ENCODE measurements at regions not wholly inside any gene's neighbourhood (a gene's known extent, or its start where the extent isn't known, plus 50 kb on each side); places are given as distances from the start of the nearest gene placed in this dataset.
"Not testable (repeated sequence)": the region's sequence is repeated elsewhere in the genome, so short reads cannot be mapped to it uniquely, and the experiment has no call there.

- FAIRE-seq; DNase-seq (ENCODE audit: insufficient read length): not testable (repeated sequence)
Observed at GRCh38 chr1:83457281-83457680, 541.7 kb downstream of the TTLL7 start.

- FAIRE-seq; DNase-seq (ENCODE audit: insufficient read length): not testable (repeated sequence)
Observed at GRCh38 chr1:83455753-83456152, 543.2 kb downstream of the TTLL7 start.

GRCh38 chr1:83445873-83446272 is 553.1 kb downstream of the TTLL7 start:
- FAIRE-seq, result not testable (repeated sequence)

GRCh38 chr1:83442412-83442811 is 556.5 kb downstream of the TTLL7 start:
- peak; percentile 5 for FAIRE-seq

More at GRCh38 chr1:83445873-83446272, 553.1 kb downstream of the TTLL7 start:
- DNase-seq (ENCODE audit: insufficient read length), result not testable (repeated sequence)

DNA sequence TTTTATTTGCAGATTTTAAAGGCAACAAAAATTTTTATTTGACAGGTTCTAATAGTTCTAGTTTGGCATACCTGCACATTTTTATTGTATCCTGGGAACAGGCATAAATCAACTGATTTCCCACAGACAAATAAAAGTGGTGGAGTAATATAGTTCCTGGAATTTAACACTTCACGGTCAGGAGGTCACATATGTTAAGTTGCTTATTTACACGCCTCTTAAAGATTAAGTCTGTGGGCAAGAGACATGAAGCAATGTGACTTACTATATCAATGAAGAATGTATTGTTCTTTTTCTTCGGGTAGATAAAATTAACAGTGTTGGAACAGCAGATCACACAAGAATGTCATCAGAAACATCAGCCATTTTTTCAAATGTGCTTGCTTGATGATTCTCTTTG is 558.3 kb downstream of the TTLL7 start:
- FAIRE-seq; DNase-seq (ENCODE audit: insufficient read length): not testable (repeated sequence)

More at GRCh38 chr1:83442412-83442811, 556.5 kb downstream of the TTLL7 start:
- DNase-seq (ENCODE audit: insufficient read length), result not testable (repeated sequence)

DNA sequence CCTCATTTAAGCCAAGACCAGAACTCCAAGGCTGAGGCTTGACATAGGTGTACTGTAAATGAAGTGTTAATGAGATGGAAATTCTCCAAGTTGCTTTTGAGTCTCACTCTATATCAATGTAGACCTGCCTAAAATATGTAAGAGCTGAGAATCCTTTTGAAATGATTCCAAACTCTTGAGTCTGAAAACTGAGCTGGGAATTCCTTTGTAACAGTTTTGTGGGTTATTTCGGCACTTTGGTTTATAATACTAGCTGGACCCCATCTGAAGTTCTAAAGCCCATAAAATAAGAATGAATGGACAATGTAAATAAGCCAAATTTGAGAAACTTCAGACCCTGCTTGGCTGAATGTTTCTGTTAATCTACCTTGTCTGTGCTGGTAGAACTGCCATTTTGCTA is 558.9 kb downstream of the TTLL7 start:
- FAIRE-seq; DNase-seq (ENCODE audit: insufficient read length): not testable (repeated sequence)

- FAIRE-seq; DNase-seq (ENCODE audit: insufficient read length): not testable (repeated sequence)
Observed at GRCh38 chr1:83438316-83438715, 560.6 kb downstream of the TTLL7 start.

- FAIRE-seq; DNase-seq (ENCODE audit: insufficient read length): not testable (repeated sequence)
Observed at GRCh38 chr1:83435336-83435735, 563.6 kb downstream of the TTLL7 start.

DNA sequence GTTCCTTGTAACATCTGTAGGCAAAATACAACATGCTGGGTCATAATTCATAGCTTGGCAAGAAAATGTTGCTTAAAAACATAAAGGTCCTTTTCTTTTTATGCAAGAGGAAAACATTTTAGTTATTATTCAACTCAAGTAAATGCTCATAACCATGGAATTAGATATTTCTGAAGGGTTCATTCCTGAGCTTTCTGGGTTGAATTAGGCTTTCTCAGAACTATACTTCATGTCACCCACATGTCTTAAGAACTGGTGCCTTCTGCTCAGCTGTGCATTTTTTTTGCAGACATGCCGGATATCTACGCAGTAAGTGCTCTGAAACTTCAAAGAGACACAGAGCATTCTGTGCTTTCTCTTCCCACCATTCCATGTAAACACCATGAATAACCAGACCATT is 571.4 kb downstream of the TTLL7 start:
- peak; percentile 46 for FAIRE-seq
- not testable (repeated sequence) for DNase-seq (ENCODE audit: insufficient read length)

DNA sequence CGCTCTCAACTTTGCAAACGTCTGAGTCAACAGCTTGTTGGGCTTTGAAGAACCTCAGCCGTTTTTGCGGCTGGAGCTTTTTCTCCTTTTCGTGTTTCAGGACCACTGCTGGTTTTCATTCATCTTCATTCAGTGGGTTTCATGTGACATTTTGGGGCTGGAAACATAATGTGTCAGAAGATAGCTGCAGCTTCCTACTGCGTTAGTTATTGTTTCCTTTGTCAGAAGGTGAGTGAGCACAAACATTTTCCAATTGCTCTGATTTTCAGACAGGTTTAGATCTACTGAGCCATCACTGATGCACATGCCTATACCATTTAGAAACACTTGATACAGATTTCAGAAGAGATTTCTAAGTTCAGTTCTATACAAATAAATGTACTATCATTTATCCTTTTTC is 575.5 kb downstream of the TTLL7 start:
- DNase-seq (ENCODE audit: insufficient read length), result not testable (repeated sequence)
- peak; percentile 89 for FAIRE-seq

GRCh38 chr1:83418558-83418957 is 580.4 kb downstream of the TTLL7 start:
- no peak for TF ChIP-seq POLR2AphosphoS5 (IDR thresholded peaks at IDR 0.05; ENCODE audit: low read depth, low read length)
- TF ChIP-seq POLR2A (IDR thresholded peaks at IDR 0.05; ENCODE audit: low read depth, low read length), result no peak
- TF ChIP-seq TAF1 (IDR thresholded peaks at IDR 0.05; ENCODE audit: borderline replicate concordance, low read depth, low read length), result no peak
- DNase-seq (ENCODE audit: insufficient read length), result no peak
- FAIRE-seq, result no peak

- not testable (repeated sequence) for FAIRE-seq
Observed at GRCh38 chr1:83413839-83414107, 585.2 kb downstream of the TTLL7 start.

GRCh38 chr1:83410746-83411413 is 588.1 kb downstream of the TTLL7 start:
- FAIRE-seq; DNase-seq (ENCODE audit: insufficient read length): not testable (repeated sequence)

More at GRCh38 chr1:83413839-83414107, 585.2 kb downstream of the TTLL7 start:
- not testable (repeated sequence) for DNase-seq (ENCODE audit: insufficient read length)

DNA sequence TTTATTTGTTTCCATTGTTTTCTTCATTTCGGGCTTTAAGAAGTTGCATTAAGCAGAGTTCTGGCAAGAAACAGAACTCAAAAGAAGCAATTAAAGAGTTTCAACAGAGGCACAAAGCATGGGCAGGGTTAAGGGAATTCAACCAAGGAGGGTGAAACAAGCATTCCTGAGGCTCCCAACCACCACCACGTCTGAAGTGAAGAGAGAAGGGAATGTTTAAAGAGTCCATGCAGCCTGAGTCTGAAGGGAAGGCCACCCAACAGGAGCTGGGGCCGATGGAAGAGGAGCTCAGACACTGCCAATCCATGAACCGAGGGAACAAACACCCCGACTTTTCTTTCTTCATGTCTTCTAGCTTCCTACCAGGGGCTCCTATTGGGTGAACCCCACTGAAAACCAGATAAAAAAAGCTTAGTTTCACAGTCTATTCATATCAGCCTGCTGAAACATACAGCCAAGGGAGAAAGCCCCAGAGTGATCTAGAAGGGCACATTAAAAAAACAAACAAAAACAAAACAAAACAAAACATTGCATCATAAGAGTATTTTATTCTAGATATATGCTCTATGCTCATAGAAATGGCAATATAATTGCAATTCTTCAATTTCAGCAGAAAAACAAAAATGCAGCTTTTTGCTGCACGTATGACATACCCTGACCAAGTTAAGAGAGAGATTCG is 592.1 kb downstream of the TTLL7 start:
- FAIRE-seq, result peak; percentile 77
- DNase-seq (ENCODE audit: insufficient read length), result not testable (repeated sequence)

- peak; percentile 75 for FAIRE-seq
- DNase-seq (ENCODE audit: insufficient read length), result not testable (repeated sequence)
Observed at GRCh38 chr1:83405789-83406188, 593.1 kb downstream of the TTLL7 start.

GRCh38 chr1:83403500-83403899 is 595.4 kb downstream of the TTLL7 start:
- not testable (repeated sequence) for DNase-seq (ENCODE audit: insufficient read length)
- FAIRE-seq, result peak; percentile 72

DNA sequence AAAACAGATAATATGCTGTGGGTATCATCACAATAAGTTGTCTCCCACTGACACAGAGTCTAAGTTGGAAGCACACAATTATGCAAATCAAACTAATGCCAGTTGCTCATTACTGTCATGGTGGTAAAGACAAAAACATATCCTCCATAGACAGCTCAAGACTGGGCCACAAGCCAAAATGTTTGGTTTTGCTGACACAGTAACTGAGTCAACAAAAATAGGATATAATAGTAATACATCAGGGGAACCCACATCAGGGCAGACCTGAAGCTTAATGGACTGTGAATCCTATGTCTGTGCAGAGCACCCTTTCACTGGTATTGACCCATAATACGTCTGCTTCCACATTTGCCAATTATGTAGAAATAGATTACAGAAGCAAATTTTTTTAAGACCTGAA is 597.8 kb downstream of the TTLL7 start:
- DNase-seq (ENCODE audit: insufficient read length), result not testable (repeated sequence)
- FAIRE-seq, result peak; percentile 78

DNA sequence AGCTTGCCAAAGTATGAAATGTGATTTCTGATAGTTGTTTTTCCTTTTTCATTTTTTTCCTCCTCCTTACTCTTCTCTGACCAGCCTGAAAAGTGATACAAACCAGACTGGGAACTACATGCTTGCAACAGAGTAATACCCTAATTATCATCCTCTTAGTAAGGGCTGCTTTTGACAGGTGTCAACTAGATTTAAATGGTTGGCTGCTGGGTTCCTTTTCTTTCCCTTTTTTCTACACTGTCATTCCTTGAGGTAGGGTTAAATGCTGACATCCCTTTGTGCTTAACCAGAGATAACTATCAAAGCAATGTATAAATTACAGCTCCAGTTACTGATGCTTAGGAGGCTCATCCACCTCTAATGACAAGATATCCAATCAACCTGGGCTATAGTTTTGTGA is 598.8 kb downstream of the TTLL7 start:
- DNase-seq (ENCODE audit: insufficient read length), result not testable (repeated sequence)
- peak; percentile 54 for FAIRE-seq

DNA sequence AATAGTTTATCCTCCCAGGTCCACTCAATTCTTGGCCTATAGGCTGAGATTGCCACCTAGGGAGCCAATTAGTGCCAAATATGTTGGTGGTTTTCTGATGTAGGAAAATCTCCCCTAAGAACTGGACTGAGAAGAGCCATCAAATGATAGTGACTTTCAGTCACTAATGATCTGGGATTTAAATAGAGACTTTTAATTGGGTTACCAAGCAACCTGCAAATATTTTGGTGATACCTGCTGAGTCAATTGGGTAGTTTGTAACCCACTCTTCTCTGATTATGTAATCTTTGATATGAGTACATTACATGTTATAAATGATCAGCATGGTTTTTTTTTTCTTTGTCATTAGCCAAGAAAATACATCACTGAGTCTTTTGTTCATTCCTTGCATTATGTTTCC is 600.8 kb downstream of the TTLL7 start:
- FAIRE-seq, result peak; percentile 78
- DNase-seq (ENCODE audit: insufficient read length), result not testable (repeated sequence)

DNA sequence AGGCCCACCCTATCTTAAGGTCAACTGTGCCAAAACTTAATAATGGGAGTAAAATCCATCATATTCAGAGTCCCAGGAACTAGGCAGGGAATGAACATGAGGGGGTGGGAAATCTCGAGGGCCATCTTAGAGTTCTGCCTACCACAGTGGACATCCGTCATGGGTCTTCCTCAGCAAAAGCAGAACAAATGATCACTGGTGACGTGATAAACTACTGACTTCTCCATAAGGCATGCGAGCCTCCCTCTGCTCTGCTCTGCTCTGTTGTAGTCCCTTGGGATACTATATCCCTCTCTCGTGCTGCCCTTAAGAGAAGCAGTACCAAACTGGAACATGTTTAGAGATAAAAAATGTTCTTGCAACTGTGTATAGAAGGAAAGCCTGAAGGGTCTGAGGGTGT is 603.8 kb downstream of the TTLL7 start:
- peak; percentile 79 for FAIRE-seq
- DNase-seq (ENCODE audit: insufficient read length), result not testable (repeated sequence)

DNA sequence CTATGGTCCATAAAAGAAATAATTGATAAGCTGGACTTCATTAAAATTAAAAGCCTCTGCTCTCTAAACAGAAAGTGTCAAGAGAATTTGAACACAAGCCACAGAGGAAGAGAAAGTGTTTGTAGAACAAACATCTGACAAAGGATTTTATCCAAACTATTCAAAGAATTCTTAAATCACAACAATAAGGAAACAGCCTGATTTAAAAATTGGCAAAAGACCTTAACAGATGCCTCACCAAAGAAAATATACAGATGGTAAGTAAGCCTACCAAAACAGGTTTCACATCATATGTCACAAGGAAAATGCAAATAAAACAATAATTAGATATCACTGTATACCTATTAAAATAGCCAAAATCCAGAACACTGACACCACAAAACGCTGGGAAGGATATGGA is 612.0 kb downstream of the TTLL7 start:
- not testable (repeated sequence) for DNase-seq (ENCODE audit: insufficient read length); FAIRE-seq
